ENCODE measurements at regions not wholly inside any gene's neighbourhood (a gene's known extent, or its start where the extent isn't known, plus 50 kb on each side); places are given as distances from the start of the nearest gene placed in this dataset.

GRCh38 chr2:198213253-198213652 lies 408.9 kb downstream of the PLCL1 start:
- TF ChIP-seq CTCF (IDR thresholded peaks at IDR 0.05; ENCODE audit: low read depth, low read length) (no peak), EZH2phosphoT487 (IDR thresholded peaks at IDR 0.05; ENCODE audit: low read depth) (no peak)

Measured in OCI-LY3 (cell line).